ENCODE measurements at regions not wholly inside any gene's neighbourhood (a gene's known extent, or its start where the extent isn't known, plus 50 kb on each side); places are given as distances from the start of the nearest gene placed in this dataset.

GRCh38 chr14:48970943-48971342, 615.2 kb downstream of the RPS29 start:
- Histone ChIP-seq H3K4me3 (ENCODE audit: low read length) (no peak overlapping the region), H3K9me3 (ENCODE audit: control insufficient read depth, low read depth, low read length) (no peaks in the 10 kb centered on the region), H3K27me3 (ENCODE audit: control insufficient read depth, insufficient read depth, low read length) (no peaks in the 10 kb centered on the region), H3K27ac (ENCODE audit: low read length) (no peak overlapping the region), H3K9ac (ENCODE audit: low read length) (no peak overlapping the region), H3K4me1 (ENCODE audit: control insufficient read depth, low read depth, low read length) (no peaks in the 10 kb centered on the region), H3K36me3 (ENCODE audit: control insufficient read depth, low read depth, low read length) (no peaks in the 10 kb centered on the region)

GRCh38 chr14:48967419-48967818, 618.8 kb downstream of the RPS29 start:
- H3K27ac ChIP-seq (ENCODE audit: low read length): no peak overlapping the region
- H3K4me3 ChIP-seq (ENCODE audit: low read length): no peak overlapping the region
- H3K9me3 ChIP-seq (ENCODE audit: control insufficient read depth, low read depth, low read length): no peaks in the 10 kb centered on the region
- H3K4me1 ChIP-seq (ENCODE audit: control insufficient read depth, low read depth, low read length): no peaks in the 10 kb centered on the region
- H3K36me3 ChIP-seq (ENCODE audit: control insufficient read depth, low read depth, low read length): no peaks in the 10 kb centered on the region
- H3K27me3 ChIP-seq (ENCODE audit: control insufficient read depth, insufficient read depth, low read length): no peaks in the 10 kb centered on the region
- no peak overlapping the region for H3K9ac ChIP-seq (ENCODE audit: low read length)

- H3K27ac ChIP-seq (ENCODE audit: low read length): no peak overlapping the region
- no peaks in the 10 kb centered on the region for H3K4me1 ChIP-seq (ENCODE audit: control insufficient read depth, low read depth, low read length)
- H3K4me3 ChIP-seq (ENCODE audit: low read length): no peak overlapping the region
- no peak overlapping the region for H3K9ac ChIP-seq (ENCODE audit: low read length)
- no peaks in the 10 kb centered on the region for H3K27me3 ChIP-seq (ENCODE audit: control insufficient read depth, insufficient read depth, low read length)
- no peaks in the 10 kb centered on the region for H3K9me3 ChIP-seq (ENCODE audit: control insufficient read depth, low read depth, low read length)
- H3K36me3 ChIP-seq (ENCODE audit: control insufficient read depth, low read depth, low read length): no peaks in the 10 kb centered on the region
Observed at GRCh38 chr14:48963231-48963790, 622.9 kb downstream of the RPS29 start.

- Histone ChIP-seq H3K4me1 (ENCODE audit: control insufficient read depth, low read depth, low read length) (no peaks in the 10 kb centered on the region), H3K36me3 (ENCODE audit: control insufficient read depth, low read depth, low read length) (no peaks in the 10 kb centered on the region), H3K4me3 (ENCODE audit: low read length) (no peak overlapping the region), H3K9ac (ENCODE audit: low read length) (no peak overlapping the region), H3K9me3 (ENCODE audit: control insufficient read depth, low read depth, low read length) (no peaks in the 10 kb centered on the region), H3K27ac (ENCODE audit: low read length) (no peak overlapping the region), H3K27me3 (ENCODE audit: control insufficient read depth, insufficient read depth, low read length) (no peaks in the 10 kb centered on the region)
Observed at GRCh38 chr14:48957486-48957885, 628.7 kb downstream of the RPS29 start.

- Histone ChIP-seq H3K27ac (ENCODE audit: low read length) (no peak overlapping the region), H3K27me3 (ENCODE audit: control insufficient read depth, insufficient read depth, low read length) (no peaks in the 10 kb centered on the region), H3K9ac (ENCODE audit: low read length) (no peak overlapping the region), H3K4me1 (ENCODE audit: control insufficient read depth, low read depth, low read length) (no peaks in the 10 kb centered on the region), H3K9me3 (ENCODE audit: control insufficient read depth, low read depth, low read length) (no peaks in the 10 kb centered on the region), H3K4me3 (ENCODE audit: low read length) (no peak overlapping the region), H3K36me3 (ENCODE audit: control insufficient read depth, low read depth, low read length) (no peaks in the 10 kb centered on the region)
Observed at GRCh38 chr14:48955857-48956256, 630.3 kb downstream of the RPS29 start.

GRCh38 chr14:48954446-48954845, 631.7 kb downstream of the RPS29 start:
- no peaks in the 10 kb centered on the region for H3K27me3 ChIP-seq (ENCODE audit: control insufficient read depth, insufficient read depth, low read length)
- H3K9ac ChIP-seq (ENCODE audit: low read length): no peak overlapping the region
- no peaks in the 10 kb centered on the region for H3K36me3 ChIP-seq (ENCODE audit: control insufficient read depth, low read depth, low read length)
- H3K4me3 ChIP-seq (ENCODE audit: low read length): no peak overlapping the region
- H3K27ac ChIP-seq (ENCODE audit: low read length): no peak overlapping the region
- no peaks in the 10 kb centered on the region for H3K9me3 ChIP-seq (ENCODE audit: control insufficient read depth, low read depth, low read length)
- H3K4me1 ChIP-seq (ENCODE audit: control insufficient read depth, low read depth, low read length): no peaks in the 10 kb centered on the region

GRCh38 chr14:48944809-48945208, 641.4 kb downstream of the RPS29 start:
- no peak overlapping the region for H3K9ac ChIP-seq (ENCODE audit: low read length)
- no peaks in the 10 kb centered on the region for H3K9me3 ChIP-seq (ENCODE audit: control insufficient read depth, low read depth, low read length)
- no peak overlapping the region for H3K4me3 ChIP-seq (ENCODE audit: low read length)
- H3K36me3 ChIP-seq (ENCODE audit: control insufficient read depth, low read depth, low read length): no peaks in the 10 kb centered on the region
- no peak overlapping the region for H3K27ac ChIP-seq (ENCODE audit: low read length)
- H3K27me3 ChIP-seq (ENCODE audit: control insufficient read depth, insufficient read depth, low read length): no peaks in the 10 kb centered on the region
- H3K4me1 ChIP-seq (ENCODE audit: control insufficient read depth, low read depth, low read length): no peaks in the 10 kb centered on the region

- H3K27me3 ChIP-seq (ENCODE audit: control insufficient read depth, insufficient read depth, low read length): no peaks in the 10 kb centered on the region
- no peak overlapping the region for H3K27ac ChIP-seq (ENCODE audit: low read length)
- H3K9ac ChIP-seq (ENCODE audit: low read length): no peak overlapping the region
- no peaks in the 10 kb centered on the region for H3K9me3 ChIP-seq (ENCODE audit: control insufficient read depth, low read depth, low read length)
- H3K4me1 ChIP-seq (ENCODE audit: control insufficient read depth, low read depth, low read length): no peaks in the 10 kb centered on the region
- H3K36me3 ChIP-seq (ENCODE audit: control insufficient read depth, low read depth, low read length): no peaks in the 10 kb centered on the region
- no peak overlapping the region for H3K4me3 ChIP-seq (ENCODE audit: low read length)
Observed at GRCh38 chr14:48943913-48944312, 642.3 kb downstream of the RPS29 start.

GRCh38 chr14:48937541-48938195, 648.5 kb downstream of the RPS29 start:
- no peaks in the 10 kb centered on the region for H3K9me3 ChIP-seq (ENCODE audit: control insufficient read depth, low read depth, low read length)
- no peak overlapping the region for H3K27ac ChIP-seq (ENCODE audit: low read length)
- no peaks in the 10 kb centered on the region for H3K4me1 ChIP-seq (ENCODE audit: control insufficient read depth, low read depth, low read length)
- H3K27me3 ChIP-seq (ENCODE audit: control insufficient read depth, insufficient read depth, low read length): no peaks in the 10 kb centered on the region
- no peaks in the 10 kb centered on the region for H3K36me3 ChIP-seq (ENCODE audit: control insufficient read depth, low read depth, low read length)
- no peak overlapping the region for H3K9ac ChIP-seq (ENCODE audit: low read length)
- H3K4me3 ChIP-seq (ENCODE audit: low read length): no peak overlapping the region

- Histone ChIP-seq H3K4me1 (ENCODE audit: control insufficient read depth, low read depth, low read length) (no peaks in the 10 kb centered on the region), H3K27me3 (ENCODE audit: control insufficient read depth, insufficient read depth, low read length) (no peaks in the 10 kb centered on the region), H3K9ac (ENCODE audit: low read length) (no peak overlapping the region), H3K27ac (ENCODE audit: low read length) (no peak overlapping the region), H3K9me3 (ENCODE audit: control insufficient read depth, low read depth, low read length) (no peaks in the 10 kb centered on the region), H3K36me3 (ENCODE audit: control insufficient read depth, low read depth, low read length) (no peaks in the 10 kb centered on the region), H3K4me3 (ENCODE audit: low read length) (no peak overlapping the region)
Observed at GRCh38 chr14:48936849-48937248, 649.3 kb downstream of the RPS29 start.

- no peak overlapping the region for H3K27ac ChIP-seq (ENCODE audit: low read length)
- H3K9ac ChIP-seq (ENCODE audit: low read length): no peak overlapping the region
- H3K4me3 ChIP-seq (ENCODE audit: low read length): no peak overlapping the region
Observed at GRCh38 chr14:48936362-48936761, 649.8 kb downstream of the RPS29 start.

GRCh38 chr14:48925184-48925583, 661.0 kb downstream of the RPS29 start:
- no peak overlapping the region for H3K9ac ChIP-seq (ENCODE audit: low read length)
- H3K4me3 ChIP-seq (ENCODE audit: low read length): no peak overlapping the region
- H3K27ac ChIP-seq (ENCODE audit: low read length): no peak overlapping the region
- no peaks in the 10 kb centered on the region for H3K4me1 ChIP-seq (ENCODE audit: control insufficient read depth, low read depth, low read length)
- no peaks in the 10 kb centered on the region for H3K9me3 ChIP-seq (ENCODE audit: control insufficient read depth, low read depth, low read length)
- H3K27me3 ChIP-seq (ENCODE audit: control insufficient read depth, insufficient read depth, low read length): no peaks in the 10 kb centered on the region
- no peaks in the 10 kb centered on the region for H3K36me3 ChIP-seq (ENCODE audit: control insufficient read depth, low read depth, low read length)

More at GRCh38 chr14:48936362-48936761, 649.8 kb downstream of the RPS29 start:
- H3K9me3 ChIP-seq (ENCODE audit: control insufficient read depth, low read depth, low read length): no peaks in the 10 kb centered on the region
- H3K4me1 ChIP-seq (ENCODE audit: control insufficient read depth, low read depth, low read length): no peaks in the 10 kb centered on the region
- H3K36me3 ChIP-seq (ENCODE audit: control insufficient read depth, low read depth, low read length): no peaks in the 10 kb centered on the region
- H3K27me3 ChIP-seq (ENCODE audit: control insufficient read depth, insufficient read depth, low read length): no peaks in the 10 kb centered on the region
